GM18519 (cell line): ENCODE measurements at regions not wholly inside any gene's neighbourhood (a gene's known extent, or its start where the extent isn't known, plus 50 kb on each side); places are given as distances from the start of the nearest gene placed in this dataset.
"Not testable (repeated sequence)": the region's sequence is repeated elsewhere in the genome, so short reads cannot be mapped to it uniquely, and the experiment has no call there.

Experiments used
- ATAC-seq: cut with Tn5 transposase; IDR thresholded peaks from one replicate; pipeline ENCODE4 v1.9.1; 2021; ENCODE audit warnings: mild to moderate bottlenecking, moderate library complexity; ENCODE audit not compliant: unreplicated experiment, low FRiP score

DNA sequence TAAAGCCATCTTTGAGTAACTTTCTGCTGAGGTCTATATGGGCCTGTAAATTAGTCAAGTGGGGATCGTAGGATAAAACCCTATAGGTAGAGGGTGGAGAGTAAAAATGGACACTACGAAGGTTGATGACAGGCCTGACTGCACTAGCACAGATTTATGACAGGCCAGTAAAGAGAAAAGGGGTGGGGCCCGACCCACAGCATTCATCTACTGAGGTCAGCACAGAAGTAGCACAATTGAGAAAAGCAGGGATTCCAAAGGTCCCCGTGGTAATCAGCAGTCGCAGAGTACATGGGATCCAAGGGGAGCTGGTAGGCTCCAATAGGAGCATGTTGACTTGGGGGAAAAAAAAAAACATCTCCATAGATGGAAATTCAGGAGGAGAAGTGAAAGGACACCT lies 660.4 kb downstream of the TFAP2A start:
- ATAC-seq, result no peak

DNA sequence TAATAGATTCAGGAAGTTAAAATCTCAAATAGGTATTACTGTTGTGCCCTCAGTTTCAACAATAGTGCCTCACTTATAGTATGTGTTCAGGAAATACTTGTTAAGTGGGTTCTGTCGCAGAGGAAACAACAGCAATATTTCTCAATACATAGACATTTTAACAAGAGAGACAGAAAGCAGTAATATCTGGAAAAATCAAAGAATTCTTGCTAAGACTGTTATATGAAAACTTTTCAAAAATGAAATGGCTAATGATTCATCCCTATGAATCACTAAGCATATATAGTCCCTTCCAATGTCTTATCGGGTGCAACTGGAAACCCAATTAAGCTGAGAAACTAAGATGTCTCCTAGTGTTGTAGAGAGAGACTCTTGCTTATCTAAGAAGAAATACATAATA lies 668.9 kb downstream of the TFAP2A start:
- ATAC-seq, result no peak

DNA sequence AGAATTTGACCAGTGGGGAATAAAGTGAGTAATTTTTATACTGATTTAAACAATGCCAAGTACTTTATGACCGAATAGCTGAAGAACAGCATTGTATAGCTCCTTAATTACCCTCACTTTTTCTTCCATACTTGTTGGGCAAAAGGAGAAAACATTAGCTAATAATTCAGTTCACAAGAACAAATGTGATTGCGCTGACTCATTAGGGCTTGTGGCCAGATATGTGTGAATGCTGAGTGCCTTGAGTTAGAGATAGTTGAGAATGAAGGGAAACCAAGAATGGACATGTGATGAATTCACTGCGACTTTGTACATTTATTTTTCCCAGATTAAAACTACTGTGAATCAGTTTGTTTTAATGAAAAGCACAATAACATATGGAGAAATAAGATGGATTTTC lies 669.4 kb downstream of the TFAP2A start:
- ATAC-seq, result no peak

DNA sequence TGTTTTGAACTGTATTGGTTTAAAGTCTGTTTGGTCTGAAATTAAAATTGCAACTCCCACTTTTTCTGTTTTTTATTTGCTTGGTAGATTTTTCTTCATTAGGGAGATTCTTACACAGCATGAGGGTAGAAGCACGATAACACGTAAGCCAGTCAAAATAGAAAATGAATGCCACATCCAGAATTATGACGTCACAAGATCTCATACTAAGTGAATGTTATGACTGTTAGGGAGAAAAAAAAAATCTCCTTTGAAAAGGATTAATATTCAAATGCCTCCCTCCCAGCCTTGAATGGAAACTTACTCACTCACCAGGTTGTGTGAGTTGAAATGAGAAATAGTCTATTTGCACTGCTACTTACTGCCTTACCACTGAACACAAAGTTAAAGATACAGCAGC lies 670.8 kb downstream of the TFAP2A start:
- ATAC-seq, result no peak

DNA sequence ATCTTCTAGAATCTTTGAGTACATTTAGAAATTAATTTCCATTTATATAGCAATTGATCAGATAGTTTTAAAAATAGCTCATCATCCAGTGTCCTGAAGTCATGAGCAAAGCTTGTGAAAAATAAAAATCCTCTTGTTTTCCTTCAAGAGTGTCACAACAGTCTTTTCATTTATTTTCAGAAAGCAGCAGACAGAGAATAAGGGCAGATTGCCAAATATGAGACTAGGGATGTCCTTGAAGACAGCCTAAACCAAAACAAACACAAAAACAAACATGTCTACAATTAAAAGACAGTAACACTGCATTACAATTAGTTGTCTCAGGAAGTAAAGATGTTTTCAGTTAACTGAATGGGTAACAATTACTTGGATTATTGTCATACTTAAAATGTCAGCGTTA lies 682.8 kb downstream of the TFAP2A start:
- ATAC-seq, result no peak

DNA sequence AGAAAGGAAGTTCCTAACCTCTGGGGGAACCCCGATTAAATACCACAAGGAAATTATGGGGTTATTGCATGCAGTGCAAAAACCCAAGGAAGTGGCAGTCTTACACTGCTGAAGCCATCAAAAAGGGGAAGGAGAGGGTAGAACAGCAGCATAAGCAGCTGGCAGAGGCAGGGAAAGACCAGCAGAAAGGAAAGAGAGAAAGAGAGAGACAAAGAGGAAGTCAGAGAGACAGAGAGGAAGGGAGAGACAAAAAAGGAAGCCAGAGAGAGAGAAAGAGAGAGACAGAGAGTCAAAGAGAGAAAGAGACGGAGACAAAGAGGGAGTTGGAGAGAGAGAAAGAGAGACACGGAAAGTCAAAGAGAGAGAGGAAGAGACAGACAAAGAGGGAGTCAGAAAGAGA lies 689.1 kb downstream of the TFAP2A start:
- ATAC-seq, result not testable (repeated sequence)

DNA sequence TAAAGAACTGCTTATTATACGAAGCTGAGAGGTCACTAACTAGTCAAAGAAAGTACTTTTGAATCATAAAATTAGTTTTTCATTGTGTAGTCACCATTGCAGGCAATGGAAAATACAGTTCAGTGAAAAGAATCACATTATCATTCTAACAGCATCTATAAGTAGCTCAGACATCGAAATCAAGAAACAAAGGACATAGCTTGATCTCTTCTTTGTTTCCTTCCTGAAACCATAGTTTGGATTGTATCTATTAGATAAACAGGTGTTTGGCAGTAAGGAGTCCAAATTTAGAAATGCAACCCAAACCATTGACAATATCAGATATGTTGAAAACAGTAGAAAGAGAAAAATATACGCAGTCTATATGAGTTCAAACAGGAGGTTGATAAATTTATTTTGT lies 697.3 kb downstream of the TFAP2A start:
- ATAC-seq, result no peak

DNA sequence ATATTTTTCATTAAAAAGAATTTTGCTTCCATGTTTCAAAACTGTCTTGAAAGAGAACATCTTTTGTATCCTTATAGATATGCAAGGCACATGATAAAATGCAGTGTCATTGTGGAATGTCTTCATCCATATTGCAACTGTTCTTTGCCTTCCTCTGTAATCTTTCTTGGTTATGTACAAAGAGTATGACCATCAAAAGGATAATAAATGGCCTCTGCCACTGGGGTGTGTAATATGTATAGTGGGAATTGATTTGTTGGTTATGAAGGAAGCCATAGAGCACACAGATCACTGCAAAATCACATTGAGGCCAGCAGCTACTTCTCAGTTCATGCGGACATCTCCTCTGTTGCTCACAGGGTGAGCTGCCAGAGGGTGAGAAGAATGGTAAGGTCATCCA lies 703.5 kb downstream of the TFAP2A start:
- ATAC-seq, result no peak

DNA sequence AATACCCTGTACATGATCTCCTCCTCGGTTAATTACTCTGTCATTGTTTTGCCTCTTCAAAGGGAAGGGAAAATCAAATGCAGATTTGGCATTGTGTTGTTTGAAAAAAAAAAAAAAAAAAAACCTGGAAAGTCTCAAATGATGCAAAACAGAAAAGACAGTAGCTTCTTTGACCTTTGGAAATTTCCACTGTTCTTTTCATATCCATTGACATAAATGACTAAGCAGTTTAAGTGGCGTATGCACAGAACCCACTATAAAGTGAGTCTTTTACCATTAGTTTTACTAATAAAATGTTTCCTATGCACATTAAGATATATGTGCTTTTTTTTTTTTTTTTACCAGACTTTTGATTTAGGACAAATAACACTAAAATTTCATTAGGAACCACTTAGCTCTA lies 704.3 kb downstream of the TFAP2A start:
- no peak for ATAC-seq

DNA sequence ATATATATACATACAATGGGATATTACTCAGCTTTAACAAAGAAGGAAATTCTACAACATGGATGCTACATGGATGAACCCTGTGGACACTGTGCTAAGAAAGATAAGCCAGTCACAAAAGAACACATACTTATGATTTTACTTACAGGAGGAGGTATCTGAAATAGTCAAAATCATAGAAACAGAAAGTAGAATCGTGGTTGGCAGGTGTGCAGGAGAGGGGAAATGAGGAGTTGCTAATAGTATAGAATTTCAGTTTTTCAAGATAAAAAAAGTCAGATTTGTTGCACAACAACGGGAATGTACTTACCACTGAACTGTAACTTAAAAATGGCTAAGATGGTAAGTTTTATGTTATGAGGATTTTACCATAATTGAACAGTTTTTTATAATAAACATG lies 706.3 kb downstream of the TFAP2A start:
- ATAC-seq, result no peak

DNA sequence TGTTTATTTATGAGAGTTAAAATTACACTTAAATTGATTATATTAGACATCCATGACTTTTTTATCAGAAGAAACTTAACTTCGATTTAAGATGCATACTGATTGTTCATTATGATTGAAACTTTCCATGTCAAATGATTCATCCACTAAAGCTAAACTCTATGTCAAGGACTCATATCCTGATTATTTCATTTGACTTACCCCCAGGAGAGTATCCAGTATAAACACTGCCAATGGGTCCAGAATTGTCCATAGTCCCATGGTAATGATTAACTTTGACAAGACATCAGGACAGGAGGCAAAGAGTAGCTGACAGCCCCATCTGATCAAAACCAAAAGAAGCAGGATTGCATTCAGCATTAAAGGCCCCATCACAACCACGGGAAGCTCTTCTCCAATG lies 709.9 kb downstream of the TFAP2A start:
- no peak for ATAC-seq

DNA sequence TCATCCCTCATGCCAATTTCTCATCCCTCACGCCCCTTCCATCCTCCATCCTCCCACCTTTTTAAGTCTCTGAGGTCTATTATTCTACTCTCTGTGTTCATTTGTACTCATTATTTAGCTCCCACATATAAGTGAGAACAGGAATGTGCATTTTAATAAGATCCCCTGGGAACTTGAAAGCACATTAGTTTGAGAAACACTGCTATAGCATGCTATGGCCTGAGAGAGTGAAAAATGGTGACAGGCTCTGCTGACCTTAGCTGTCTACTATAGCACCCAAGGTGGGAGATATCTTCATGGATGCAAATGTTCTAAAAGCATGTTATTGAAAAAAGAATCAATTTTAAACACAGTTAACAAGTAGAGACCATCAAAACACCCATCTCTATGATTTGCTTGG lies 712.0 kb downstream of the TFAP2A start:
- ATAC-seq, result no peak

DNA sequence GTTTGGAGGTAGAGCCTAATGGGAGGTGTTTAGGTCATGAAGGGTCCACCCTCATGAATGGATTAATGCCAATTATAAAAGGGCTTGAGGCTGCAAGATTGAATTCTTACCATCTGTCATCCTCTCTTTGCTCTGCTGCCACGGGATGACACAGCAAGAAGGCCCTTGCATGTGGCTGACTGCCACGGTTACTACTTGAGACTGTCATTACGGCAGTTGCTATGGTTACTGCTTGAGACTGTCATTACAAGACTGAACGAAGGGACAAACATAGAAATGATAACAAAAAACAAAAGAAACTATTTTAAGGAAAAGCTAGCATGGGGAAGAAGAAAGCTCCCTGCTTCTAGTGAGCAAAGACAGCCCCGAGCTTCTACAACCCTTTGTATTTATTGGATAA lies 715.0 kb downstream of the TFAP2A start:
- ATAC-seq, result no peak

DNA sequence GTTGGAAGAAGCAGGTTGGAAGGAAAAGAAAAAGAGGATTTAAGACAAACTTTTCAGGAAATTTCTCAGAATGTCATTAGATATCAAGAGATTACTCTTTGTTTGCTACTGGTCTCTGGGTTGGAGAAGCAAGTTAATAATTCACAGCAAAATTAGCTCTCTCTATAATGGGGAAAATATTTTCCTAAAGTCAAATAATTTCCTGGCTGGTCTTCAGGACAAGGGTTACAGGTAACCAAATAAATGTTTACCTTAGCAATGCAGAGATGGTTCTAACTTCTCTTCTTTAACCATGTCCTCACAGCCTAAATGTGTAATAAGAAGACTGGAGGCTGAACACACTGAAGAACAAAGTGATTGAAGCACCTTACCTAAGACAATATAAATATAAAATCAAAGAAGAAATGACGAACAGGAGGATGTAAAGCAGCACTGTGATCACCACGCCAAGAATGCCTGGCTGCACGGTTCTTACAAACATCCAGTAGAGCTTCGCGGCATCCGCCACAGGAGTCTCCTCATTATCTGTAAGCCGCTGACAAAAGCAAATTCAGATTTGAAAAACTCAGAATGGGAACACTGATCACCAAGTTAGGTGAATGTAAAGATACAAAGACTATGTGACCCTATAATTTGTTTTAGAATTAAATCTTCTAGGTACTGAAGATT lies 717.5 kb downstream of the TFAP2A start:
- ATAC-seq, result no peak

DNA sequence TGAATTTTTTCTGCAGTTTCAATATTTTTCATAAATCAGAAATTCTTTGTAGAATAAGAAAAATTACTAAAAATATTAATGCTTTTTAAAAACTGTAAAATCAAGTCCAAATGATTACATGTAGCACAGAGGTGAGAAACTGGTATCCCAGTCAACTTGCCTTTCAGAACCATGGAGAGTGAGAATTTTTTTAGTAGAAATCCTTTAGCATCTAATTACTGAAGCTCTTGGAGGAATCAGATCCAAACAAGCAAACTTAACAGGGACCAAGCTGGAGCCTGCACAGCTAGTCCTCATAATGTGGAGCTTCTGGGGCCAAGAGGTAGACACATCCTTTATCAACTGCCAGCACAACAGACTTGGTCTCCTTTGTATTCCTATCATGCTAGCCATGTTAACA lies 724.5 kb downstream of the TFAP2A start:
- no peak for ATAC-seq

DNA sequence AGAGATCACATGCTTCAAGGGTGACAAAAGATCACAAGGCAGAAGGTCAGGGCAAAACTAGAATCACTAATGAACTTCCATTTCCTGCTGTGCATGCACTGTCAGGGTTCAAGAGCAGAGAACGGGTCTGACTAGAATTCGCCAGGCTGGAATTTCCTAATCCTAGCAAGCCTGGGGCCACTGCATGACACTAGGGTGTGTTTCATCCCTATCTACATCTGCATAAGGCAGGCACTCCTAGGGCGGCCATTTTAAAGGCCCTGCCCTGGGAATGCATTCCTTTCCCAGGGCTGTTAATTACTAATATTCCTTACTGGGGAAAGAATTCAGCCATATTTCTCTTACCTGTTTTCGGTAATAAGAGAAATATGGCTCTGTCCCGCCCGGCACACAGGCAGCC lies 734.1 kb downstream of the TFAP2A start:
- ATAC-seq, result not testable (repeated sequence)

DNA sequence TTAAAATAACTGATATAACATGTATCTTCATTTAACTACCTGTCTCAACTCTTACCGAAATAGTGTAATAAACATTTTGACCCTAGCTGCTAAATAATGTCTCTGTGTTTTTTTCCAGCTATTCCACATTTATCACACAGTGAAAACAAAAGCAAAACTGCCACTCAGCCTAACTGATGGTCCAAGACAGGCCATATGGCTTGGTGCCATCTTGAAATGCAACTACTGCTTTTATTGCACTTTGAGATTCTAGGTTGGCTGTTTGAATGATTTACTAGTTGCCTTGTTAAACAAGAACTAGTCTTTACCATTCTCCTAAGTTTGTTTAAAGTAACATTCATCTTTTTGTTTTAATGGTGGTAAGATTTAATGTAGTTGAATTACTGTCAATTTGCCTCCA lies 739.8 kb downstream of the TFAP2A start:
- ATAC-seq, result no peak

DNA sequence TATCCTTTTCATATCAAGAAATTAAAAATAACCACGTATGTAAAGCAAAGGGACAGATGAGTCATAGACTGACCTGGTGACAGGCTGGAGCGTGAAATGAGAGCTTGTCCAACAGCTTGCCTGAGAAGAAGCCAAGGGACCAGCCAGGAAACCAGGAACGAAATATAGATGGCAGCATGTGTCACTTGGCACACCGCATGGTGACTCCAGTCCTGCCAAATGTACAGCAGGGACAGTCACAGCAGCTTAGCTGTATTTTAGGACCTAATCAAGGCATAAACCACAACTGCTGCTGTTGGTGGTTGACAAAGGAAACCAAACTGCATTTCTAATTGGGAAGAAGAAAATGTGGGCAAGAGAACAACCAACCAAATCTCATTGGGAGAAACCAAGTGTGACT lies 755.0 kb downstream of the TFAP2A start:
- ATAC-seq, result no peak

DNA sequence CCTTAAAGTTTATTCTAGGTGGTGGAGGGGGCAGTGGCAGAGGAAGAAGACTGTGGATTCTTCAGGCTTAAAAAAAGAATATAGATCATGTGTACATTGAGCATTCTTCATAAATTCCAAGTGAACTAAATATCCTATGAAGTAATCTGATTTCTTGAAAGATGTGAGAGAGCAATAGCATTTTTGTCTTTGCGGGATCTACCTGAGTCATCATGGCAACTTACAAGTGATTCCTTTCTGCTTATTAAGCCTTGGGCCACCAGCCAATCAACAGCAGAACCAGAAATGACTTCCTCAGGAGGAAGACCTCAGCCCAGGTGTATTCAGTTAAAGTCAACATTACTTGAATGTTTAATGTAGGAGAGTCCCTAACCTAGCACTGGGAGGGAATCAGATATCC lies 756.9 kb downstream of the TFAP2A start:
- ATAC-seq, result no peak

DNA sequence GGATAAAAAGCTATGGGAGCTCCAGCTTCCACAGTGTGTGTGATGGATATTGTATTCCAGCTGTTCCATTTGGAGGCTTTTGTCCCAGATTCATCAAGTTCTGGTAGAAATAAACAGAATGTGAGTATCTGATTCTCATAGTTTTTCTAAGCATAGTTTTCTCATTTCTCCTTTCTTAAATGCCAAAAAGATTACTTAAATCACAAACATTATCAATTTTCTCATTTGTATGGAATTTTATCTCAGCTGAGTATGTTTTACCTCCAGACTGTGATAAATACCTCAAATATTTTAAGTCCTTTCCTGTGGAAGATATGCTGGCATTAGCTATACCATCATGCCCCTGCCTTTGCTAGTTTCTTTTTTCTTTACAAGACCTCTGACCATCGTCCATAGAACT lies 767.3 kb downstream of the TFAP2A start:
- no peak for ATAC-seq

DNA sequence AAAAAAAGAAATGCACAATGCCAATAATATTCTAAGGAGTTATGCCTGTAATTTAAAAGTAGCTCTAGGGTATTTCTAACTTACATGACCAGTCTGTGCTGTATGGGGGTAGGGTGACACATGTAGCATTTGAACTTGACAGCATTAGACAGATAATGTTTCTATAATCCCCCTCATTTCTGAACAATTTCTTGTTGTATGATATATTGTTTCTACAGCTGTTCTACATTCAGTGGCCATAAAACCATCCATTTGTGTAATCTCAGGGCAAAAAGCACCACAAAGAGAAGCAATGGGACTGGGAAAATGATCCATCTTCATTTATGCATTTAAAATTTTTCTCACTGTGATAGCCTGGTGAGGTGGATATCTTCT lies 767.8 kb downstream of the TFAP2A start:
- ATAC-seq, result no peak

DNA sequence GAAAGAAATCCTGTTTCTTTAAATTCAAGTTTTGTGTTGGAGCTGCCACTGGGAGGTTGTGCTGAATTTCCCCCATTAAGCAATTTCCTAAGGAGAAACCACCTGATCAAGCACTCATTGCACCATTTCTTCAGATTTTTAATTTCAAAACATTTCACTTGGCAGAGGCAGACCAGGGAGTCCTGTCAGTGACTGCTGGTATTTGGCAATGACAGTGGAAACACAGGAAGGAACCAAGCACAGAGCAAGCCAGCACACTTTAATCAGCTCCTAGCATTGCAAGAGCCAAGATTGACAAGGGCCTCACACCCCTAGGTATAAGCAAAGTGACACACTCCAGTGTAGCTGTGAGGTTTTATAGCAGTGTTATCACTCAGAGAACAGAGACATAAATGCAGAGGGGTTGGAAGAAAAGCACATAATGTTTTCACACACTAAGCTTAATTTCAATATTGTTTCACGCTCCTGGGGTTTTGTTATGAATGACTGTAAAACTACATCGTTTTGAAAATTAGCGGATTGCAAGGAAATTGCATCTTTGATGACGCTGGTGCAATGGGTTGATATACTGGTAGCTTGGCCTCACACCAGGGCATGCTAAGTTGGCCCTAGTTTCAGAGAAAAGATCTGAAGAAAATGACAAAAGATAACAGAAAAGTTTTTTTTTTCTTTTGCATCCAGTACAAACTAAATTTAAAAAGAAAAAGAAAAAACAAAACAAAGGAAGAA lies 768.4 kb downstream of the TFAP2A start:
- no peak for ATAC-seq

DNA sequence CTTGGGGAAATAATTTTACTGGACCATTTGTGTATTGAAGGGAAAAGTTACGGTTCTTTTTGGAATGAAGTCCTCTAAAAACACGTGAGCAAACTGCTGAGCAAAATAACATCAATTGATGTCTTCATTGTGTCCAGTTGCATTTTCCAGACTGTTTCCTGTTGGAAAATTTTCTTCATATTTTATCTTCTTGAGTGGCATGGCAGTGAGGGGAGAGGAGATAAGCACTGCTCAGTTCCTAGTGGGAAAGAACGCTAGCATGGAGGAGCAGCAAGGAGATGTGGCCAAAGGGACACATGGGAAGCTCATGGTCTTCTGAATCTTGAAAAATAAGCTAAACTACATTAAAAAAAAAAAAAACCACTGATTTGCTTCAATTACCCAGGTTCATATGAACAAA lies 776.0 kb downstream of the TFAP2A start:
- ATAC-seq, result no peak
